MCF 10A (cell line): ENCODE measurements at regions not wholly inside any gene's neighbourhood (a gene's known extent, or its start where the extent isn't known, plus 50 kb on each side); places are given as distances from the start of the nearest gene placed in this dataset.

Experiments used
- BruUV-seq: library from RNA; stranded (reverse); fragments of 400-500 nt; replicated peaks from 2 replicates; lab custom pipeline; 2021; lab: Mats Ljungman, UMichigan
- CTCF ChIA-PET: fragments of 300-600 bp; sonication (Branson Sonifier 250); formaldehyde crosslinking; extraction: SDS; loops from one replicate; lab custom pipeline; 2021; ENCODE audit warnings: antibody characterized with exemption, inconsistent platforms; lab: Yijun Ruan, JAX
- POLR2A ChIA-PET: fragments of 300-600, 350-650 bp; sonication (Branson Sonifier 250); formaldehyde crosslinking; extraction: SDS; loops from one replicate; lab custom pipeline; 2020; ENCODE audit warnings: antibody characterized with exemption, inconsistent platforms; lab: Yijun Ruan, JAX
- DNase-seq: peaks from one replicate; pipeline ENCODE4 v3.0.0-alpha.2; 2018; ENCODE audit not compliant: unreplicated experiment
- H3K27ac Mint-ChIP-seq: one replicate; pipeline ENCODE4 v1.8.0; 2022; ENCODE audit warnings: mild to moderate bottlenecking, low read depth, mixed read lengths; ENCODE audit not compliant: unreplicated experiment
- H3K27me3 Mint-ChIP-seq: one replicate; pipeline ENCODE4 v1.8.0; 2022; ENCODE audit warnings: mixed read lengths; ENCODE audit not compliant: insufficient read depth, unreplicated experiment
- H3K36me3 Mint-ChIP-seq: one replicate; pipeline ENCODE4 v1.8.0; 2022; ENCODE audit warnings: mild to moderate bottlenecking, moderate library complexity, mixed read lengths; ENCODE audit not compliant: insufficient read depth, unreplicated experiment
- H3K4me1 Mint-ChIP-seq: one replicate; pipeline ENCODE4 v1.8.0; 2022; ENCODE audit warnings: mixed read lengths; ENCODE audit not compliant: insufficient read depth, unreplicated experiment
- H3K4me3 Mint-ChIP-seq: one replicate; pipeline ENCODE4 v1.8.0; 2022; ENCODE audit warnings: mild to moderate bottlenecking, moderate library complexity, mixed read lengths; ENCODE audit not compliant: unreplicated experiment
- H3K9me3 Mint-ChIP-seq: one replicate; pipeline ENCODE4 v1.8.0; 2022; ENCODE audit warnings: mixed read lengths; ENCODE audit not compliant: unreplicated experiment
- CTCF ChIP-seq: fragments of 200-600 bp; IDR thresholded peaks from one replicate; pipeline ENCODE4 v1.8.0; 2022; ENCODE audit warnings: antibody characterized with exemption, mild to moderate bottlenecking; ENCODE audit not compliant: unreplicated experiment
- intact Hi-C: fragments of 100-400 bp; cut with micrococcal nuclease; formaldehyde crosslinking; loops from 2 replicates; pipeline ENCODE4 v1.14.1; 2022

GRCh38 chr4:147284935-147285334 is 196.0 kb upstream of the EDNRA start:
- no peak for TF ChIP-seq CTCF
- DNase-seq, result no peak
- H3K9me3 Mint-ChIP-seq, result peaks cover 17% of the 10 kb centered on the region
- no peaks in the 10 kb centered on the region for H3K36me3 Mint-ChIP-seq
- no peaks in the 10 kb centered on the region for H3K27me3 Mint-ChIP-seq
- intact Hi-C loops, result no loop called here
- H3K4me1 Mint-ChIP-seq, result peaks cover 13% of the 10 kb centered on the region
- ChIA-PET POLR2A (no interaction called here), CTCF (no interaction called here)
- no peak overlapping the region for H3K27ac Mint-ChIP-seq
- H3K4me3 Mint-ChIP-seq, result no peak overlapping the region
- no TSS peak for BruUV-seq

GRCh38 chr4:147285751-147286150 is 195.1 kb upstream of the EDNRA start:
- Mint-ChIP-seq H3K4me3 (no peak overlapping the region), H3K36me3 (no peaks in the 10 kb centered on the region), H3K9me3 (peaks cover 11% of the 10 kb centered on the region), H3K27ac (no peak overlapping the region), H3K4me1 (peaks cover 13% of the 10 kb centered on the region), H3K27me3 (no peaks in the 10 kb centered on the region)
- TF ChIP-seq CTCF, result no peak
- POLR2A ChIA-PET, result no interaction called here
- peak; percentile 8 for DNase-seq
- BruUV-seq, result no TSS peak
- CTCF ChIA-PET, result no interaction called here
- intact Hi-C loops, result no loop called here

- intact Hi-C loops, result no loop called here
- BruUV-seq, result no TSS peak
- POLR2A ChIA-PET, result no interaction called here
These were observed 193.9 kb upstream of the EDNRA start for GRCh38 chr4:147286846-147287587.

GRCh38 chr4:147287588-147287890 is 193.4 kb upstream of the EDNRA start:
- Mint-ChIP-seq H3K27me3 (no peaks in the 10 kb centered on the region), H3K4me1 (peaks cover 13% of the 10 kb centered on the region), H3K27ac (no peak overlapping the region), H3K4me3 (no peak overlapping the region), H3K9me3 (peaks cover 5% of the 10 kb centered on the region), H3K36me3 (no peaks in the 10 kb centered on the region)
- no peak for DNase-seq
- ChIA-PET POLR2A (no interaction called here), CTCF (no interaction called here)
- no TSS peak for BruUV-seq
- no peak for TF ChIP-seq CTCF
- intact Hi-C loops, result no loop called here

More at GRCh38 chr4:147286846-147287587, 193.9 kb upstream of the EDNRA start:
- TF ChIP-seq CTCF, result no peak
- H3K27me3 Mint-ChIP-seq, result no peaks in the 10 kb centered on the region
- H3K4me1 Mint-ChIP-seq, result peaks cover 13% of the 10 kb centered on the region
- H3K9me3 Mint-ChIP-seq, result peaks cover 5% of the 10 kb centered on the region
- no peaks in the 10 kb centered on the region for H3K36me3 Mint-ChIP-seq
- H3K27ac Mint-ChIP-seq, result no peak overlapping the region
- H3K4me3 Mint-ChIP-seq, result no peak overlapping the region
- no peak for DNase-seq
- CTCF ChIA-PET, result interaction anchor here (0.6 kb wide), 1 partner anchor 65 kb away, joined by 3 read pairs; no protein-coding TSS in a partner anchor
